HepG2 (cell line): ENCODE measurements at regions not wholly inside any gene's neighbourhood (a gene's known extent, or its start where the extent isn't known, plus 50 kb on each side); places are given as distances from the start of the nearest gene placed in this dataset.

Experiments
- ATAC-seq: fragments of 200-7000 bp; cut with Tn5 transposase; 3 replicates; pipeline ENCODE4 v1.9.1; 2020; ENCODE audit warnings: mild to moderate bottlenecking, moderate library complexity
- BruUV-seq: library from RNA; stranded (reverse); fragments of 400-500 nt; replicated peaks from 2 replicates; lab custom pipeline; 2021; lab: Mats Ljungman, UMichigan
- CTCF ChIA-PET: fragments of 300-600 bp; formaldehyde crosslinking; extraction: SDS; loops from one replicate; lab custom pipeline; 2021; ENCODE audit warnings: low total read pairs, inconsistent platforms, low intra/inter-chr PET ratio; lab: Yijun Ruan, JAX
- POLR2A ChIA-PET: fragments of 350-600 bp; sonication (Branson Sonifier 250); formaldehyde crosslinking; loops from one replicate; lab custom pipeline; 2020; ENCODE audit warnings: antibody characterized with exemption, inconsistent platforms; lab: Yijun Ruan, JAX
- DNase-seq: peaks from one replicate; pipeline ENCODE4 v3.0.0-alpha.2; 2015; ENCODE audit warnings: low spot score
- FAIRE-seq: peaks from 3 replicates; lab custom pipeline; 2011; peaks lifted over from hg19 to GRCh38; lab: Jason Lieb, UNC
- H2AFZ ChIP-seq: one replicate; pipeline ENCODE4 v1.6.1; 2011; ENCODE audit warnings: low read length, inconsistent platforms
- H3K27ac ChIP-seq: fragments of 300-600 bp; 3 replicates; pipeline ENCODE4 v1.8.0; 2011; ENCODE audit warnings: mixed run types, mild to moderate bottlenecking, mixed read lengths, low read length, inconsistent platforms; ENCODE audit not compliant: insufficient read depth; ENCODE audit errors: extremely low read length
- H3K27me3 ChIP-seq, 2 experiments: fragments of 200-600 bp in 1 of 2; 2 replicates in 1 of 2; 3 replicates in 1 of 2; pipeline versions ENCODE4 v1.6.0 to v1.8.0; 2011; ENCODE audit warnings: low read length in 2 of 2, mild to moderate bottlenecking in 2 of 2, moderate library complexity in 2 of 2, inconsistent platforms in 1 of 2; ENCODE audit not compliant: insufficient read depth in 2 of 2, control insufficient read depth in 1 of 2
- H3K36me3 ChIP-seq, 2 experiments: fragments of 200-600 bp in 1 of 2; replicated peaks in 1 of 2; 2 replicates in 1 of 2; 3 replicates in 1 of 2; pipeline versions ENCODE4 v1.5.1 to v1.8.0; 2011; ENCODE audit warnings: low read length in 2 of 2, inconsistent platforms in 1 of 2; ENCODE audit not compliant: insufficient read depth in 2 of 2, control insufficient read depth in 1 of 2
- H3K4me1 ChIP-seq: 2 replicates; pipeline ENCODE4 v1.5.1; 2012; ENCODE audit warnings: low read length, inconsistent platforms; ENCODE audit not compliant: insufficient read depth
- H3K4me2 ChIP-seq: 2 replicates; pipeline ENCODE4 v1.6.0; 2011; ENCODE audit warnings: low read depth, low read length, inconsistent platforms
- H3K4me3 ChIP-seq, 3 experiments: fragments of 200-600 bp in 1 of 3; sonication (generic), shearing (Covaris generic) in 1 of 3; replicated peaks in 1 of 3; 2 replicates each; pipeline ENCODE4 v1.5.1; 2011 to 2016; ENCODE audit warnings: low read length in 3 of 3, inconsistent platforms in 2 of 3, low read depth in 2 of 3, mild to moderate bottlenecking in 2 of 3, control low read depth in 1 of 3, mixed read lengths in 1 of 3; ENCODE audit not compliant: insufficient read depth in 1 of 3
- H3K79me2 ChIP-seq: one replicate; pipeline ENCODE4 v1.6.1; 2011; ENCODE audit warnings: low read length, inconsistent platforms; ENCODE audit not compliant: insufficient read depth
- H3K9ac ChIP-seq: 2 replicates; pipeline ENCODE4 v1.6.0; 2011; ENCODE audit warnings: mild to moderate bottlenecking, low read depth, low read length, inconsistent platforms; ENCODE audit not compliant: insufficient read depth
- H3K9me3 ChIP-seq: 2 replicates; pipeline ENCODE4 v1.5.1; 2012; ENCODE audit warnings: mild to moderate bottlenecking, low read length
- H4K20me1 ChIP-seq: 2 replicates; pipeline ENCODE4 v1.6.0; 2011; ENCODE audit warnings: inconsistent platforms, mild to moderate bottlenecking, low read length, moderate library complexity; ENCODE audit not compliant: insufficient read depth
- CREB1 ChIP-seq, 2 experiments: fragments of 450-650 bp in 1 of 2; IDR thresholded peaks; 2 replicates each; pipeline ENCODE4 v1.6.1; 2016 to 2017; ENCODE audit warnings: control low read depth in 1 of 2, mild to moderate bottlenecking in 1 of 2, missing compliant biosample characterization in 1 of 2, missing genetic modification characterization in 1 of 2
- FOXJ3 ChIP-seq: sonication (generic); formaldehyde crosslinking; IDR thresholded peaks from 2 replicates; pipeline ENCODE4 v1.4.0; 2020; ENCODE audit warnings: missing genetic modification reagents, mild to moderate bottlenecking, borderline replicate concordance
- MLLT10 ChIP-seq: sonication (generic); formaldehyde crosslinking; IDR thresholded peaks from 2 replicates; pipeline ENCODE4 v1.4.0; 2020; ENCODE audit warnings: missing genetic modification reagents
- MXI1 ChIP-seq: IDR thresholded peaks from 3 replicates; pipeline ENCODE4 v1.6.1; 2012; ENCODE audit warnings: low read depth, low read length, inconsistent platforms, borderline replicate concordance
- RARG ChIP-seq: sonication (generic); formaldehyde crosslinking; IDR thresholded peaks from 2 replicates; pipeline ENCODE4 v1.4.0; 2020; ENCODE audit warnings: low read depth, mild to moderate bottlenecking, missing genetic modification reagents
- SIX1 ChIP-seq: sonication (generic); formaldehyde crosslinking; IDR thresholded peaks from 2 replicates; pipeline ENCODE4 v1.4.0; 2020; ENCODE audit warnings: missing genetic modification reagents, borderline replicate concordance
- SKI ChIP-seq: fragments of 450-650 bp; IDR thresholded peaks from one replicate; pipeline ENCODE4 v1.6.1; 2018; ENCODE audit warnings: mild to moderate bottlenecking; ENCODE audit not compliant: partially characterized antibody
- ZNF207 ChIP-seq: fragments of 450-650 bp; IDR thresholded peaks from 2 replicates; pipeline ENCODE4 v1.6.1; 2016; ENCODE audit warnings: antibody characterized with exemption, borderline replicate concordance
- WGBS: methylation state at CpG from one replicate; pipeline ENCODE4 v1.1.6; 2017; ENCODE audit warnings: low lambda C conversion rate; 5-methylcytosine and 5-hydroxymethylcytosine counted together
- in situ Hi-C: cut with HindIII; loops from 2 replicates; pipeline ENCODE4 v1.10.0; 2017; ENCODE audit warnings: low pct_unique_long_range_greater_than_20kb; ENCODE audit not compliant: extremely low pct_ligation_motif_present
- intact Hi-C: fragments of 100-400 bp; cut with micrococcal nuclease; formaldehyde crosslinking; loops from one replicate; pipeline ENCODE4 v1.10.0; 2022; ENCODE audit not compliant: unreplicated experiment
- TF ChIP-seq, protein P1 (sequence below): sonication (generic); formaldehyde crosslinking; IDR thresholded peaks from 2 replicates; pipeline ENCODE4 v1.4.0; 2020; ENCODE audit warnings: missing genetic modification reagents, low read depth, mild to moderate bottlenecking, borderline replicate concordance
- TF ChIP-seq, protein P2 (sequence below): sonication (generic); formaldehyde crosslinking; IDR thresholded peaks from 2 replicates; pipeline ENCODE4 v1.4.0; 2020; ENCODE audit warnings: missing genetic modification reagents, borderline replicate concordance

DNA sequence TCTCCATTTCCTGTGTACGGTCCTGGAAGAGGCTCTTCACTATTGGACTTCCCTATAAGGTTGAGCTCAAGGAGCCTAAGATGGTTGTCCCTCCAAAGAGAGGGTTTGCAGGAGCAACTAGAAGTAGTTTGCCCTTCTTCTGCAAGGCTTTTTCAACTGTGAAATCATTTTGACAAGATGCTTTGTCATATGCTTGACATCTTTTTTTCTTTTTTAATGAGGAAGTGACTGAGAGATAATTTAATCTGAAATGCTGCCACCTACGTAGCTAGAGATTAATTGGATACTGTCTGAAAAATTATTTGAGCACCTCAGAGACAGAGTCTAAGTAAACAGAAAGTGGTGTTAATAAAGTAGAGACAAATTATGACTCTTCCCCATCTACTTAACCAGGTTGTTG lies 97.0 kb downstream of the CHRM3 start (continued):
- TF ChIP-seq MXI1 = no peak
- no peak for TF ChIP-seq RARG

DNA sequence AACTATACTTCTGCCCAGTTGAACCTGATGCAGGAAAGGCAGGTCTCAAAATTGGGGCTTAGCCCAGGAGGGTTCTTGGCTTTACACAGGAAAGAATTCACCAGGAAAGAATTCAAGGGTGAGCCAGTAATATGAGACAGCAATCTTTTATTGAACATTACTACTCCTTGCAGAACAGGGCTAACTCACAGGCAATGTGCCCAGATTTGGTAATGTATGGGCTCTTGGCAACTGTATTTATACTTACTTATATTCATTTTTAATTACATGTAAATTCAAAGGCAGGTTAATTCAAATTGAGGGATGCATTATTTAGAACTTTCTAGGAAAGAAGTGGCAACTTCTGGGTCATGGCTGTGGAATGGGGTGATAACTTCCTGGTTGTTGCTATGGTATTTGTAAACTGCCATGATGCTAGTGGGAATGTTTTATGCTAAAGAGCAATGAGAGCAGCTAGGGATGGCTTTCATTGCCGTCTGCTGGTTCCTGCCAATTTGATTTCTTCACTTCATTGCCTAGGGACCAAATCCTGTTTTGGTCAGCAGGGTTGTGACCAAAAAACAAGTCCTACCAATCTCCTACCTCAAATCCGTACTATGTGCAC lies 107.5 kb downstream of the CHRM3 start:
- in situ Hi-C loops = no loop called here
- no peaks in the 10 kb centered on the region for H3K4me1 ChIP-seq
- peaks cover 88% of the 10 kb centered on the region for H3K9me3 ChIP-seq
- H3K79me2 ChIP-seq = no peaks in the 10 kb centered on the region
- FAIRE-seq (no peak), ATAC-seq (no peak), DNase-seq (no peak)
- POLR2A ChIA-PET = no interaction called here
- intact Hi-C loops = no loop called here
- H3K36me3 ChIP-seq = no peaks in the 10 kb centered on the region
- BruUV-seq = no TSS peak
- no peak for TF ChIP-seq MLLT10 (CRISPR knock-in tag)
- TF ChIP-seq, protein P1, sequence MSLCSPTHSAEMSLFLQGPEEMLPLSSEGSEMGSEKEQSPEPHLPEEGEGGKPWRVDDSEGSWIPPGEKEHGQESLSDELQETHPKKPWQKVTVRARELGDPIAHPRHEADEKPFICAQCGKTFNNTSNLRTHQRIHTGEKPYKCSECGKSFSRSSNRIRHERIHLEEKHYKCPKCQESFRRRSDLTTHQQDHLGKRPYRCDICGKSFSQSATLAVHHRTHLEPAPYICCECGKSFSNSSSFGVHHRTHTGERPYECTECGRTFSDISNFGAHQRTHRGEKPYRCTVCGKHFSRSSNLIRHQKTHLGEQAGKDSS (CRISPR knock-in tag) = no peak
- no peaks in the 10 kb centered on the region for H4K20me1 ChIP-seq
- 0% methylated on average over 2 of the region's 2 CpGs for WGBS
- no peak overlapping the region for H3K4me3 ChIP-seq
- H2AFZ ChIP-seq = no peak overlapping the region
- no peak overlapping the region for H3K4me2 ChIP-seq
- no peak overlapping the region for H3K9ac ChIP-seq
- no peaks in the 10 kb centered on the region for H3K27me3 ChIP-seq
- no peak overlapping the region for H3K27ac ChIP-seq
- CTCF ChIA-PET = no interaction called here

DNA sequence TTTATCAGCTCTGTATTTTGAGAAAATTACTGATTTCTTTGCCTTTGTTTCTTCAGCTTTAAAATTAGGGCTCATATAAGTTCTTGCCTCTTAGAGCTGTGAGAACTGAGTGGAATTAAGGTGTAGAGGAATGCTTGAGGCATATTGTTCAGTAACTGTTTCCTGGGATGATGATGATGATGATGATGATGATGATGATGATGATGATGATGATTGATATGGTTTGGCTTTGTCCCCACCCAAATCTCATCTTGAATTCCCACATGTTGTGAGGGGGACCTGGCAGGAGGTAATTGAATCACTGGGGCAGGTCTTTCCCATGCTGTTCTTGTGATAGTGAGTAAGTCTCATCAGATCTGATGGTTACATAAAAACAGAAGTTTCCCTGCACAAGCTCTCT lies 118.7 kb downstream of the CHRM3 start:
- H3K9me3 ChIP-seq = peaks cover 76% of the 10 kb centered on the region
- H3K27ac ChIP-seq = no peak overlapping the region
- H4K20me1 ChIP-seq = no peaks in the 10 kb centered on the region
- ATAC-seq (no peak), FAIRE-seq (no peak), DNase-seq (no peak)
- no peak overlapping the region for H3K4me2 ChIP-seq
- H2AFZ ChIP-seq = no peak overlapping the region
- ChIA-PET POLR2A (no interaction called here), CTCF (no interaction called here)
- in situ Hi-C loops (no loop called here), intact Hi-C loops (no loop called here)
- no peaks in the 10 kb centered on the region for H3K4me1 ChIP-seq
- no peaks in the 10 kb centered on the region for H3K27me3 ChIP-seq
- no peaks in the 10 kb centered on the region for H3K79me2 ChIP-seq
- H3K36me3 ChIP-seq = no peaks in the 10 kb centered on the region
- no TSS peak for BruUV-seq
- no peak overlapping the region for H3K9ac ChIP-seq
- H3K4me3 ChIP-seq = no peak overlapping the region
- TF ChIP-seq SKI (no peak), FOXJ3 (no peak), CREB1 (IDR thresholded peaks at IDR 0.05) (peak; percentile 80), CREB1 (CRISPR knock-in tag; IDR thresholded peaks at IDR 0.05) (no peak), SIX1 (CRISPR knock-in tag) (no peak), ZNF207 (no peak)
- TF ChIP-seq, protein P2, sequence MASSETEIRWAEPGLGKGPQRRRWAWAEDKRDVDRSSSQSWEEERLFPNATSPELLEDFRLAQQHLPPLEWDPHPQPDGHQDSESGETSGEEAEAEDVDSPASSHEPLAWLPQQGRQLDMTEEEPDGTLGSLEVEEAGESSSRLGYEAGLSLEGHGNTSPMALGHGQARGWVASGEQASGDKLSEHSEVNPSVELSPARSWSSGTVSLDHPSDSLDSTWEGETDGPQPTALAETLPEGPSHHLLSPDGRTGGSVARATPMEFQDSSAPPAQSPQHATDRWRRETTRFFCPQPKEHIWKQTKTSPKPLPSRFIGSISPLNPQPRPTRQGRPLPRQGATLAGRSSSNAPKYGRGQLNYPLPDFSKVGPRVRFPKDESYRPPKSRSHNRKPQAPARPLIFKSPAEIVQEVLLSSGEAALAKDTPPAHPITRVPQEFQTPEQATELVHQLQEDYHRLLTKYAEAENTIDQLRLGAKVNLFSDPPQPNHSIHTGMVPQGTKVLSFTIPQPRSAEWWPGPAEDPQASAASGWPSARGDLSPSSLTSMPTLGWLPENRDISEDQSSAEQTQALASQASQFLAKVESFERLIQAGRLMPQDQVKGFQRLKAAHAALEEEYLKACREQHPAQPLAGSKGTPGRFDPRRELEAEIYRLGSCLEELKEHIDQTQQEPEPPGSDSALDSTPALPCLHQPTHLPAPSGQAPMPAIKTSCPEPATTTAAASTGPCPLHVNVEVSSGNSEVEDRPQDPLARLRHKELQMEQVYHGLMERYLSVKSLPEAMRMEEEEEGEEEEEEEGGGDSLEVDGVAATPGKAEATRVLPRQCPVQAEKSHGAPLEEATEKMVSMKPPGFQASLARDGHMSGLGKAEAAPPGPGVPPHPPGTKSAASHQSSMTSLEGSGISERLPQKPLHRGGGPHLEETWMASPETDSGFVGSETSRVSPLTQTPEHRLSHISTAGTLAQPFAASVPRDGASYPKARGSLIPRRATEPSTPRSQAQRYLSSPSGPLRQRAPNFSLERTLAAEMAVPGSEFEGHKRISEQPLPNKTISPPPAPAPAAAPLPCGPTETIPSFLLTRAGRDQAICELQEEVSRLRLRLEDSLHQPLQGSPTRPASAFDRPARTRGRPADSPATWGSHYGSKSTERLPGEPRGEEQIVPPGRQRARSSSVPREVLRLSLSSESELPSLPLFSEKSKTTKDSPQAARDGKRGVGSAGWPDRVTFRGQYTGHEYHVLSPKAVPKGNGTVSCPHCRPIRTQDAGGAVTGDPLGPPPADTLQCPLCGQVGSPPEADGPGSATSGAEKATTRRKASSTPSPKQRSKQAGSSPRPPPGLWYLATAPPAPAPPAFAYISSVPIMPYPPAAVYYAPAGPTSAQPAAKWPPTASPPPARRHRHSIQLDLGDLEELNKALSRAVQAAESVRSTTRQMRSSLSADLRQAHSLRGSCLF (CRISPR knock-in tag) = no peak
